HG03439 (cell line): ENCODE measurements at regions not wholly inside any gene's neighbourhood (a gene's known extent, or its start where the extent isn't known, plus 50 kb on each side); places are given as distances from the start of the nearest gene placed in this dataset.

Experiments used
- ATAC-seq: cut with Tn5 transposase; IDR thresholded peaks from one replicate; pipeline ENCODE4 v1.9.1; 2021; ENCODE audit warnings: mild to moderate bottlenecking, moderate library complexity; ENCODE audit not compliant: unreplicated experiment

DNA sequence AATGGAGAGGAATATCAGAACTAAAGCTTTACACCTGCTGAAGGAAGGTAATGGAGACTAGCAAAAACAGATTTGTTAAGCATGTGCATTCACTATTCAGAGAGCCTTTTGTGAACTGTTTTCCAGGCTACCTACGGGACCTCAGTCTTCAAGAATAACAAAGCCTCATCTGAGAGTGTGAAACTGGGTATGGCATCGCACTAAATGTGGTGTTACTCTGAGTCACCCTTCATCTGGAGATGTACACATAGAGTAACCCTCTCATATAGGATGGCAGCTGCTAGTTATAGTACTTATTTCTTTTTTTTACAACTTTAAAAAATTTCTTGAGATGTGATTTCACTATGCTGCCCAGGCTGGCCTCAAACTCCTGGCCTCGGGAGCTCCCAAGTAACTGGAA lies 306.8 kb downstream of the ZNF608 start:
- ATAC-seq = no peak

DNA sequence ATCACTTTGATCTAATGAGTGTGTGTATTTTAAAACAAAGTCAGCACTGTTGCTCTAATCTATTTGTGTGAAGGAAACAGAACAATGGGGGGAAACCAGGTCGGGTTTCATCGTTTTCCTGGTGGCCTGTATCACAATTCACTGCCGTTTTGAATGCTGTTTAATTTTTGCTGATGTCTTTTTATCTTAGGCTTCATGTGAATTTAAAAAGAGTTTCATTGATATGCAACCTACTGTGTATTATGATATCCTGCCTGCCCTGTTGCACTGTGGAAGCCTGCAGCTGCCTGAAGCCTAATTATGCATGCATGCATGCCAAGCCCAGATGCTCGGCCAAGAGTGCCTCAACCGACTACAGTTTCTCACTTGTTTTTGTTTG lies 307.5 kb downstream of the ZNF608 start:
- no peak for ATAC-seq

DNA sequence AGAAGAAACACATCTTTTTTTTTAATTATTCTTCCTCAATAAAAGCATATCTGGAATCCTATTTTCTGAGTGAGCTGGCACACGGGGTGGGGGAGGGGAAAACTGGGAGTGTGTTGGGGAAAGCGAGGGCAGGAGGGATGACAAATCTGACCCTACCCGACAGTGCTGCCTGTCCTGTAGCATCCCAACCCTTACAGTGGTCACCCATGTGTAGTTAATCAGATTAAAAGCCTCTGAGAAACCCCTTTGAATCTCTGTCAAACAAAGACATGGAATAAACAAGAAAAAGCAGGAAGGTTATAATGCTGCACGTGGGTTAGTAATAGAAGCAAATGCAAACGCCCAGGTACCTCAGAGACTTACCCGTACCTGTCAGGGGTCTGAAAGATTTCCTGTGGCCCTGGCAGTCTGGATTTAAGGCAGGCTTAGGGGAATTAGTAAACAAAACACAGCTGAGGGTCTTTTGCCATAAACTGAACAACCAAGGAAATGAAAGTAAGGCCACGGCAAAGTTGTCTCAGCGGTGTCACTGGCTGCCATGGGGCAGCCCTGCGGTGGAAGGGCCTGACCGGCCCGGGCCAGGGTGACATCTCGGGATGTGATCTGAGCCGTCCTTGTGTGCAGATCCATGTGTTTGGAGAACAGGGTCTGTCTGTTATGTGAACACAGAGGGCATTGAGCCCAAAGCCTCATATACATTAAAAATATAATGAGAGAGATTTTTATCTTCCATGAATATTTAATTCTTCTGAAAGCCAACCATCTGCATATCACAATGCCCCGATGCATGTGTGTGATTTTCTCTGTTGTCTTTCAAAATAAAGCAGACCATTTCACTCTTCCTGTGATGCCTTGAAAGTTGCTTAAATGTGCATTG lies 308.2 kb downstream of the ZNF608 start:
- no peak for ATAC-seq

DNA sequence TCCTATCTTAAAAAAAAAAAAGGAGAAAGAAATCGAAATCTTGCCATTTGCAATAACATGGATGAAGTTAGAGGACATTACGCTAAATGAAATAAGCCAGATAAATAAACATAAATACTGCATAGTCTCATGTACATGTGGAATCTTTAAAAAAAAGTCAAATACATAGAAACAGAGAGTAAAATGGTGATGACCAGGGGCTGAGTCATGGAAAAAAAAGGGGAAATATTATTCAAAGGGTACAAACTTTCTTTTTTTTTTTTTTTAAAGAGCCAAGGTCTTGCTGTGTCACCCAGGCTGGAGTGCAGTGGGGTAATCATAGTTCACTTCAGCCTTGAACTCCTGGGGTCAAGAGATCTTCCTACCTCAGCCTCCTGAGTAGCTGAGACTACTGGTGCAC lies 310.1 kb downstream of the ZNF608 start:
- ATAC-seq = no peak

DNA sequence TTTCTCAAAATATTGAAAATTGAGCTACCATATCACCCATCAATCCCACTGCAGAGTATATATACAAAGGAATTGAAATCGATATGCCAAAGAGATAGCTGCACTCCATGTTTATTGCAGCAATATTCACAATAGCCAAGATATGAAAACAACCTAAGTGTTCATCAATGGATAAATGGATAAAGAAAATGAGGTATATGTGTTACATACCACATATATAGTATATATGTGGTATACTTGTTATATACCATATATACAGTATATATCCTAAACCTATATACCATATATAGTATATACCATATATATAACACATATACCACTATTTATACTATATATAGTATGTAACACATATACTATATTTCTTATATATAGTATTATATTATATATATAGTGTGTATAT lies 313.3 kb downstream of the ZNF608 start:
- ATAC-seq = no peak

DNA sequence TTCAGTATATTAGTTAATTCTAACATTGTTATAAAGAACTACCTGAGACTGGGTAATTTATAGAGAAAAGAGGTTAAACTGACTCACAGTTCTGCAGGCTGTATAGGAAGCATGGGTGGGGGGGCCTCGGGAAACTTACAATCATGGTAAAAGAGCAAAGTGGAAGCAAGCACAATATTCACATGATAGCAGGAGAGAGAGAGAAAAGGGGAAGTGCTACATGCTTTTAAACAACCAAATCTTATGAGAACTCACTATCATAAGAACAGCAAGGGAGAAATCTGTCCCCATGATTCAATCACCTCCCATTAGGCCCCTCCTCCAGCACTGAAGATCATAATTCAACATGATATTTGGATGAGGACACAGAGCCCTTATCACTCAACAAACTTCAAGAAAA lies 324.9 kb downstream of the ZNF608 start:
- ATAC-seq = no peak

DNA sequence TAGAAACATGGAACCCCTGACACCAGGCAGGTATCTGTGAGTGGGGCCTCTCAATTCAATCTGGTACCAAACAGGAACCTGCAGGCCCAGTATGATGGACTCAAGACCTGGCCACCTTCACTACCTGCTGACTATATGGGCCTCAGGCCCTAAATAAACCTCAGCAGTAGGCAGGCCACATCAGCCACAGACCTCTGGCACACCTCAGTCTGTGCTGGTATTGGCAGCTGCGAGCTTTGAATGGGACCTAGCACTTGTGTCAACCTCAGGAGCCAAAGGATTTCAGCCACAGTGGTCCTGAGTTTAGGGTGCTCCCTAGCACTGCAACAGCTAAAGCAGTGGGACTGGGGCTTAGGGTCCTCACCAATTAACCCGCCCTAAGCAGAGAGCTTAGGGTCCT lies 325.5 kb downstream of the ZNF608 start:
- ATAC-seq = no peak

DNA sequence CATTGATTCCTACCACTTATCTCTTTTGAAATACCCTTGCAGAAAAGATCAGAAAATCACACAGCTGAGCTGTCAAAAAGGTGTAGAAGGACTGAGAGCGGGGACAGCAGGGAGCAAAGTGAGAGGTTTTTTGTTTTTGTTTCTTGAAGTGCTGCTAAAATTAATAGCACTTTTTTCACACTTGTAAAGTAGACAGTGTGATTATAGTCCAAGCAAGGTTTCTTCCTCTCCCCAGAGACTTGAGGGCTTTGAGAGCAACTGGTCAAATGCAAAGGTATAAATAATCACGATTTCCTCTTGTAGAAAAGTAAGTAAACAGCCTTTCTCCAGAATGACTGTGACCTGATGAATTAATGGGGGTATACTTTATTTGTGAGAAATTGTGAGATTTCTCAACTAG lies 326.9 kb downstream of the ZNF608 start:
- ATAC-seq = peak; percentile 73

DNA sequence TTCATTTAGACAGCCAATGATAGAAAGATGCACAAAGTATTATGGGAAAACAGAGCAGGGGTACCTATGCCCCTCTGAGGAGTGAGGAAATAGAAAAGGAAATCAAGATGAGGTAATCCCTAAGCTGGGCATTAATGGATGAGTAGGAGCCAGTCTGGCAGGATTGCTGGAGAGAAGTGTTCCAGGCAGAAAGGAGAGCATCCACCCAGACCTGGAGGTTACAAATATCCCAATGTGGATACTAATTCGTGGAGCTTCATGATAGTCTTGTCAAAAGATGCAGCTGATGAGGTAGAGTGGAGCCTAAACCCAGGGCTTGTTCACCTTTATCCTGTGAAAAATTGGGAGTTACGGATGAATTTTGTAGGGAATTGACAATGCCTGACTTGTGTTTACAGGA lies 328.0 kb downstream of the ZNF608 start:
- ATAC-seq = no peak

DNA sequence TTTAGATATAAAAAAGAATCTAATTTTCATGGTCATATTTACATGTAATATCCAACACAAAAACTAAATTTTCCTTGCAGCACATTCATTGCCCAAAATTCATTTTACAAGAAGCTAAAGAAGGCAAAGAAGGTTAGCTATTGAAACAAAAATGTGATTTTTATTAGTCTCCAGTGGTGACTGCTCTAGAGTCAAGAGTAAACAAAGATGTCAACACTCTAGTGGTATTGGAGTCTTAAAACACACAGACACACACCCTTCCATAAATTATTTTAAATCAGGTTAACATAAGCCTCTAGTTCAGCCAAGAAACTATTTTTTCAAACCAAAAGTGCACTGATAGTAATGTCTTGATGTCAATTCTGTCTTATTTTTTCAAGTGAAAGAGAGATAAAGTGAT lies 329.2 kb downstream of the ZNF608 start:
- ATAC-seq = no peak

DNA sequence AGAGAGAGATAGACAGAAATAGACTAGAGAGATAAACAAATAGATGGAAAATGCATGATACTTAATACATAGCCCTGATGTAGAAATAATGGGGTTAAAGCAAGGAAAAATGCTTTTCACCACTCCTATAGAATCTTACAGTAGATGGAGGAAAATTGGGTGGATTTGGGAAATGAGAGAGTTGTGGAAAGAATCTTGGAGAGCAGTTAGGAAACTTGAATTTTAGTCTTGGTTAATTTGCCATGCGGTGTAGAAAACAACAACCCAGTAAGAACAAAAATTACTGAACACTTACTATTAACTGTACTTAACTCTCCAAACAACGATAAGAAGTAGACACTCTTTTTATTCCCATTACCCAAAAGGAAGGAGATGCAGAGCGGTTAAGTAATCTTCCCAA lies 329.8 kb downstream of the ZNF608 start:
- no peak for ATAC-seq

DNA sequence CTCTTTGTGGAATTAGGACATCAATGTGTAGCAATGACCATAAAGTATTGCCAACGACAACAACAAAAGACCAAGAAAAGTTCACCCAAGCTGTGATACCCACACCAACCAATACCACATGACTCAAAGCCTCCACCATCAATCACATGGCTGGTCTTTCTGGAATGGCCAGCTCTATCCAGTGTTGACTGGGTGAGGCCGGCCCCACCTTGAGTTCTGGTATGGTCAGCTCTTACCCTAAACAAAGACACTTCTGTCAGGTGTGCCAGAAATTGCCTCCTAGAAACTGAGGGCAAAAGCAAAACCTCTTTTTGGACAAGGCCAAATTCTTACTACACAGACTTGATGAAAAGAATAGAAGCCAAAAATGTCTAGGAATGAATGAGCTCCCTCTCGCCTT lies 331.5 kb downstream of the ZNF608 start:
- ATAC-seq = no peak

DNA sequence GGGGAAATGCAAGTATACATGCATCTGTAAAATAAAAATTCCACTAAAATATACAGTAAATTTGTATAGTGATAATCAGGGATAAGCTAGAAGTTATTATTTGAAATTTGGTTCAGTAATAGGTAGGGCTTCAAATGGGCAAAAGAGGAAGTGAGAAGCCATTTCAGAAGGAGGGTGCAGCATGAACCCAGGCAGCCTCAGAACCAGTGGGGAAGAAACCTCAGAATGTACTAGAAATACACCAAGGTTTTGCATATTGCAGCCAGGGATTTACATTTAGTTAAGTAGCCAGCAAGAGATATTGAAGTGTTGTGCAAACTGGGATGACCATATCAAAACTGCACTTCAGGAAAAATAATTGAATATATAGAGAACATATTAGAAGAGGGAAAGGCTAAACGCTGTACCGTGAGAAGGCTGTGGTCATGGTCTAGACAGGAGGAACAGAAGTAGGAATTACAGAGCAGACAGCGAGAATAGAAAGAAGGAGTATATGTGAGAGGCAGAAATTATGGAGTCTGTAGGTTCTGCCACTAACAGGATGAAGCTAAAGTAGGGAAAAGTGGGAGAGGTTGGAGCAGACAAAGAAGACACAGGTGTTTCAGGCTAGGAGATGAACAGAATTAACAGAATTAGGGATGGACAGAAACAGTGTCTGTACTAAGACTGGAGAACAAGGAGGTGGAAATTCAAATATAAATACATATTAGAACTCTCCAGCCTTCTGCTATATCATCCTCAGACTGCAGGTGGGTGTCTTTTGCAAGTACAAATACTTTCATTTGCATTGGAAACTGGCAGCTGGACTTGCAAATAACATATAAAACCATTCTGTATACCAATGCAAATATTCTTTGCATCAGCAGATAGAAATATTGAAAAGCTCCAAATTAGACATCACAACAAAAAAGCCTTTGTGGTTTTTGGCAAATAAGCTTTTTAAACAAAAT lies 335.6 kb downstream of the ZNF608 start:
- peak; percentile 92 for ATAC-seq

DNA sequence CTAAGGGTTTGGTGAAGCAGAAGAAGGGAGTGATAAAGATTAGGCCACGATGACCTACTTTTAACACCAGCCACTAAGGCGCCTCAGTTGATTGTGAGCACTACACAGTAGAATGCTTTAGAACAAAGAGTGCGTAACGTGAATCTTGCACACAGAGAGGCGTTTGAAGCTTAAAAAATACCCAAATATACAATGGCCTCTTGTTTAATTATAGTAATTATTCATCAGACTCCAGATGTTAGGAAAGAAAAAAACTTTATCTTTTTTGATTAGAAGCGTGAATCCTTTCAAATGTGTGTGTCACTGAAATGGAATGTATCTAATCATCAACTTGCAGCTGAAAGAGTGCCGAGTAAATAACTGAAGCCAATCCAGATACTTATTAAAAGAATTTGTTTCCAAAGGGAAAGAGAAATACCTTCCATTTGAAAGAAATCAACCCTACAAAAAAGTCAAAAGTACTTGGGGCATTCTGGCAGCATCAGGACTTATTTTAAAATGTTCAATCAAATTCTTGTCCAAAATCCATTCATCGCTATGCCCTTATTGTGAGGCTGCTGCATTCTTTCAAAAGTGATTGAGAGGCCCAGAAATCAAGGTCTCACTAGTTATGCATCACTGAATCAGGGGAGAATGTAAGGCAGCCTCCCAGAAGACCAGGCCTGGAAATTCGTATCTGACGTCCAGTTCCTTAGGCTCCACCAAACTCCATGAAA lies 337.5 kb downstream of the ZNF608 start:
- no peak for ATAC-seq

DNA sequence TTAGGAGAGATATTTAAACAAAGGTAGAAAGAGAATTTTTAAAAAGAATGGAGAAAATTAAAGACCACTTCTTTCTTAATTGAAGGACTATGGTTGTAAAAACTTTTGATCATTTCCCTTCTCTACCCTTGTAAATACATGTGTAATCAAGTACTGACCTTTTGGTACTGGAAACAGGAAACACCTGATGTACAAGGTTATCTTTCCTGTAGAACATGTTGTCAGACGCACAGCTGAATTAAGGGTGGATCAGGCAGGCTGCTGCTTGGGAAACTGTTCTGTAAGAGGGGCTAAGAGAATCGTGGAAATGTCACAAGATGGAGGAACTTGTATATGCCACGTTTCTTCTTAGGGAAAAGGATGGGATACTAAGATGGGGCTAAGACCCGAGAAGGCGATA lies 341.6 kb downstream of the ZNF608 start:
- no peak for ATAC-seq

DNA sequence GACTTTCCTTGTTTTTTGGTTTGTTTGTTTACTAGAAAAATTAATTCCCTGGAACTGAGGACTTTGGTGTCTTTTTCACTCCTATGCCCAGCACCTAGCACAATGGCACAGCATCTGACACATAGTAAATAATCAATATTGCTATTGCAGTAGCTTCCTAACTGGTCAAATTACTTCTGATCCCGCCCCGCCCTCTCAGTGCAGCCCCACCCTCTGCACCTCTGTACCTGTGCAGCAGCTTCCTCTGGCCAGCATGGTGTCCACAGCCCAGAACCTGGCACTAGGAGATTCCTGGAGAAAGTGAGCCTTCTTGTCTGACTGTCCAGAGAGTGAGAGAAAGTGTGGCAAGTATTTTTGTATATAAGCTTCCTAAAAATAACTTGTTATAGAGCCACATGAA lies 343.2 kb downstream of the ZNF608 start:
- no peak for ATAC-seq

DNA sequence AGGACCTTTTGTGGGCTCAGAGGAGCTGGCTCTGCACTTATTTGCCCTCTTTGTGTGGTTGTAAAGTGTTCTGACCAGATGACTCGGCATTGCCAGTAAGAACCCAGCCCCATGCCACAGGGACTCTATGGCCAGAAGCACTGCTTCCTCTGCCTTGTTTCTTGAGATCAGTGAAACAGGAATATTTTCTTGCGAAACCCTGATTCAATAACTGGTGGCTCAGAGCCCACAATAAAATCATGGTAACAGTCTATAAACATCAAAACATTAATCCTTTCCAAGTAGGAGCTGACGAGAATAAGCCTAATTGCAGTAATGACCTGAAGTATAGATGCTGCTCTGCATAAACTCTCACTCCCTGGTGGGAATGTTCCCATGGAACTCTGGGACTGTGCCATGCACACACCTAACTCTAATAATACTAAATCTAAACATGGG lies 344.3 kb downstream of the ZNF608 start:
- no peak for ATAC-seq

DNA sequence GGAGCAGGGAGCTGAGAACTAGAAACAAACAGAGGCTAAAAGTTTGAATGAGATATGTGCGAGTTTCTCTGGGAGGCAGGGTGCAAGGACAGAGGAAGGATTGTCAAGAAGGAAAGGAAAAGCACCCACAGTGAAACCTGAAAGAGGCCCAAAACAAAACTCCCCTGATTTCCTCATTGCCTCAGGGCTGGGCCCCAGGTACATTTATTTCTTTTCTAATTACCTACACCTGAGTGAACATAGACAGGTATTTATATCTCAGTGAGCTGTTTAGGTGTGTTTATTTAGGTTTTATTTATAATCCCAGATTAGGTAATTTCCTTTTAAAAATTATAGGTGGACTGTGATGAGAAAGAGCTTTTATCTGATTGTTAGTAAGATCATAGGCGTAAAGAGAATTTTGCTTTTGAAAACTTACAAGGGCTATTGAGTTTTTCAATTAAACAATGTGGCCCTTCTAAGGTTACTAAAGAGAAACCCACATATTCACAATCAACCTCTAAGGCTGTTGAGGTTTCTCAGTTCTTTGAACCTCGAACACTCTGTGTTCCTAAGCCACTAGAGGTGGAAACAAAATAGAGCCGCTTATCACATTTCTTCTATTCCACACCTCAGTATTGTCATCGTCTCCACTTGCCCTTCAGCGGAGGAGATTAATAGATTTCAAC lies 344.8 kb downstream of the ZNF608 start:
- no peak for ATAC-seq

DNA sequence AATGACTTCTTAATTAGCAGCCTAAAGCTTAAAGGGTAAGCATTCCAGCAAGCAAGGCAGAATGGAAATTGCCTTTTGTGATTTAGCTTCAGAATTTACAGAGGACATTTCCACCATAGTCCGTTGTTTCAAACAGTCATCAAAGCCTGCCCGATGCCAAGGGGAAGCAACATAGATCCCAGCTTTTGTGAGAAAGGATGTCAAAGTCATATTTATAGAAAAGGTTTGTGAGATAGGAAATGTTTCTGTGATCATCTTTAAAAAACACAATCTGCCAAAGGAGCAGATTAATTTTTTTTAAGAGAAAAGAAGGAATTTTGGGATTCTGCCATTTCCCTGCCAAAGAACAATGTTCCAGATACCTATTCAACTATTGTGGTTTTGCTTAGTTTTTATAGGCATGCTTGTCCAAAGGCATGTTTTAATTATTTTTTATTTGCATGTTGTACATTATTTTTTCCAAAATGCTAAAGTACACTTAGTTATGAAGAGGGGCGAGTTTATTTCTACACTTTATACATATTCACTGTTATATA lies 346.9 kb downstream of the ZNF608 start:
- no peak for ATAC-seq

DNA sequence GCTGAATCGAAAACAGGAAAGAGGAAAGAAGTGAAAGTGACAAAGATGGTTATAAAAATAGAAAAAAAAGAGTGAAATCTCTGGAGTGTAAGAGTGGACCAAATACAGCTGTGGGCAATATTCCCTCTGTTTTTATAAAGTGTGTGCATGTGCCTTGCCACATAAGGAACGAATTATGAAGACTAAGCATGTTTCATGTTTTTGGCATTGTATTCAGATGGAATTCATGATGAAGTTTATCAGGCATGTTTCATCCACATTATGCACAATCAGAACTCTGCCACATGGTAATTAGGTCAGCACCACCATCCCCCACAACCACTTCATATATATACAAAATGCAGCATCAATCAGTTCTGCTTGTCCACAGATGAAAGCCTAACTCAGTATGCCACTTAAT lies 348.0 kb downstream of the ZNF608 start:
- ATAC-seq = no peak
